Cerebellar cortex (tissue), 1 donor: ENCODE measurements at regions not wholly inside any gene's neighbourhood (a gene's known extent, or its start where the extent isn't known, plus 50 kb on each side); places are given as distances from the start of the nearest gene placed in this dataset.

Source experiments
- DNase-seq: peaks from one replicate; pipeline ENCODE4 v3.0.0-alpha.2; 2015; ENCODE audit warnings: low spot score

- no peak for DNase-seq
These were observed 94.9 kb upstream of the ANKRD50 start for GRCh38 chr4:124807421-124807820.

- DNase-seq, result no peak
These were observed 93.9 kb upstream of the ANKRD50 start for GRCh38 chr4:124806403-124806802.

DNA sequence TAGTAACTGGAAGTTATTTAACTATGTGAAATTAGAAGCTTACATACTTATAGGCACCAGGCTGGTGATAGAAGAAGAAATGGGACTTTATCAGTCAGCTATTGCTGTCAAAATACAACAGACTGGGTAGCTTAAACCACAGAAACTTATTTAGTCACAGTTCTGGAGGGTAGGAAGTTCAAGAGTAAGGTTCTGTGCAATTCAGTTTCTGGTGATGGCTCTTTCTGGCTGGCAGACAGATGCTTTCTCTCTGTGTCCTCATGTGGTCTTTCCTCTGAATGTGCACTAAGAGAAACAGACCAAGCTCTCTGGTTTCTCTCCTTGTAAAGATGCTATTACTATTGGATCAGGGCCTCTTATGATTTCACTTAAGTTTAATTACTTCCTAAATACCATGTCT, 92.1 kb upstream of the ANKRD50 start:
- no peak for DNase-seq

GRCh38 chr4:124804041-124804440, 91.5 kb upstream of the ANKRD50 start:
- no peak for DNase-seq

- no peak for DNase-seq
These were observed 91.1 kb upstream of the ANKRD50 start for GRCh38 chr4:124803641-124804040.

- no peak for DNase-seq
These were observed 90.5 kb upstream of the ANKRD50 start for GRCh38 chr4:124803026-124803425.

GRCh38 chr4:124797223-124797622, 84.7 kb upstream of the ANKRD50 start:
- no peak for DNase-seq

DNA sequence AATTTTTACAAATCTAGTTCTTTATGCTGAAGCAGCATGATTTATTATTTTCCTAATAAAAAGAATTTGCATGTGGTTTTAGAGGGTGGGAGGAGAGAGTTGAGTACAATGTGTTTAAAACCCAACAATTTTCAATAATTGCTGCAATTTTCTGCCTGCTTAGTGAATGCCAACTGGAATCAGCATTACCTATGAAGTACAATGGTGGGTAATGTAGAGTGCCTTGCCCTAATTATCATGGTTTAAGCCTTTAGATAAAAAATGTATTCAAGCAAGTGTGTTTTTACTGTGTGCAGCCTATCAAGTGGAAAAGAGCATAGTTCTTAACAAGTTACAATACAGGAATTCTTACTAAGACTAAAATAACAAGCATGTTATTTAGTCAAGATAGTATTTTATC, 77.9 kb upstream of the ANKRD50 start:
- no peak for DNase-seq

DNA sequence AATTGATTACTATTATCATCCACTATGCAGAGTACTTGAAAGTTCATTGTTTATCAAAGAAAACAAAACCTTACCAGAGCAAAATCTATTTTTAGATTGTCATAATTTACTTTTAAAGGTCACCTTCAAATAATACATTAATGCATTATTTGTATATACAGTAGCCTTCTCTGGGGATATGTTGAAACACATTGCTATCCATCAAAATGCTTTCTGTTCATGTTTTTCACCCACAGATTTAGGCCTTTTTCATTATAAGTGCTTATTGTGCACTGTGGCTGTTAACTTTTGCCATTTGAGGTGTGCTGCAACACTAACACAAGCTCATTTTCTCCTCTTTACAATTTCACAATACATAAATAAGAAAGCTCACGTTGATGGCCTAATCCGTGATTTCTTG, 74.1 kb upstream of the ANKRD50 start:
- no peak for DNase-seq

DNA sequence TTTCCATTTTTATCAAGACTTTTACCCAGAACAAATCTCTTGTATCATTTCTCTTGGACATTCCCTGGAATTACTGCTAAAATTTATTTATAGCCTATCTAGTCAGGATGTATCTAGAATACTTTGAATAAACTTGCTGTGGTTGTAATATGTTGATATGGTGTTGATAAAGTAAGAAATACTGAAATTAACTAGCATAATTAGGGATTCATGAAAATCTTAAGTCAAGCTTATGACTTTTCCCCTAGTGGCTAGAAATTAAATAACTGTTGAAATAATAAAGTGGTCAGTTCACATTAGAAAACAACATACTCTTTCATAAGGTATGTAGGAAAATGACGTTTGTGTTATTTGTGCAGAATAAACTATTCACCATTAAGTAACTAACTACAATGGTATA, 73.1 kb upstream of the ANKRD50 start:
- no peak for DNase-seq

GRCh38 chr4:124783847-124784246, 71.3 kb upstream of the ANKRD50 start:
- no peak for DNase-seq

DNA sequence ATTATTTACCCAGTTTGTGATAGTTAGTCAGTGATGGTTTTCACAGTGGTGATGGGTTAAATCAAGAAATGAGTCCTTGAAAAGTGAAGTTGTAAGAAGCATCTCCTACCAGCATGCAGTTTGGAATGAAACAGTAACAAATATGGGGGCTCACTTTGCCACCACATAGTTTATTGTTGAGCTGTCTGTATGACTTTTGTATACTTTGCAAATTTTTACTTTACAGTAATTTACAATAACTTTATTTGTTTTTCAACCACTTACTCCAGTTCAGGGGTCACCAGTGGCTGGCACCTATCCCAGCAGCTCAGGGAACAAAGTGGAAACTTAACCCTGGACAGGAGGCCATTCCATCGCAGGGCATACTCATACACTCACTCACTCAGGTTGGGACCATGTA, 64.5 kb upstream of the ANKRD50 start:
- DNase-seq, result no peak

- no peak for DNase-seq
These were observed 56.2 kb upstream of the ANKRD50 start for GRCh38 chr4:124768596-124769365.

GRCh38 chr4:124762956-124763355, 50.4 kb upstream of the ANKRD50 start:
- no peak for DNase-seq
